ENCODE measurements at regions not wholly inside any gene's neighbourhood (a gene's known extent, or its start where the extent isn't known, plus 50 kb on each side); places are given as distances from the start of the nearest gene placed in this dataset.

DNA sequence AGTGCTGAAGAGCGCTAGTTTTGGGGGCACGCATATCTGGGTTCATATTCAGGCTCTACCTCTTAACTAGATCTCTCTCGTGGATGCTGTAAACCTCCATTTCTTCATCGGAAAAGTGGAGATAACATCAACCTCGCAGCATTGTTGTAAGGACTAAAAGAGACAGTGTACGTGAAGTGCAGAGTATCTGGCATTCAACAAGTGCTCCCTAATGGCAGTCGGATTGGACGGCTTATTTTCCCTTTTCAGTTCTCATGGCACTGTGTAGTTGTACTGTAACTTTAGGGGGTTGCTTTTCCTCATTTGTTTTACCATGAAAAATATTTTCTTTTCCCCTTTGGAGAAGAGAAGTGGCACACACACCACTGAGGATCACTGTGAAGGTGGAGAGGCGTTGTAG, 51.4 kb upstream of the ESX1 start (continued):
- TF ChIP-seq, protein P1, sequence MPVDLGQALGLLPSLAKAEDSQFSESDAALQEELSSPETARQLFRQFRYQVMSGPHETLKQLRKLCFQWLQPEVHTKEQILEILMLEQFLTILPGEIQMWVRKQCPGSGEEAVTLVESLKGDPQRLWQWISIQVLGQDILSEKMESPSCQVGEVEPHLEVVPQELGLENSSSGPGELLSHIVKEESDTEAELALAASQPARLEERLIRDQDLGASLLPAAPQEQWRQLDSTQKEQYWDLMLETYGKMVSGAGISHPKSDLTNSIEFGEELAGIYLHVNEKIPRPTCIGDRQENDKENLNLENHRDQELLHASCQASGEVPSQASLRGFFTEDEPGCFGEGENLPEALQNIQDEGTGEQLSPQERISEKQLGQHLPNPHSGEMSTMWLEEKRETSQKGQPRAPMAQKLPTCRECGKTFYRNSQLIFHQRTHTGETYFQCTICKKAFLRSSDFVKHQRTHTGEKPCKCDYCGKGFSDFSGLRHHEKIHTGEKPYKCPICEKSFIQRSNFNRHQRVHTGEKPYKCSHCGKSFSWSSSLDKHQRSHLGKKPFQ (CRISPR knock-in tag; IDR thresholded peaks at IDR 0.05; ENCODE audit: insufficient replicate concordance), result no peak
